HUES64 (cell line): ENCODE measurements at regions not wholly inside any gene's neighbourhood (a gene's known extent, or its start where the extent isn't known, plus 50 kb on each side); places are given as distances from the start of the nearest gene placed in this dataset.

Experiments used
- H3K27ac ChIP-seq: 2 replicates; pipeline ENCODE4 v1.7.0; 2013; ENCODE audit warnings: low read depth, low read length, inconsistent platforms
- H3K27me3 ChIP-seq: 2 replicates; pipeline ENCODE4 v1.6.1; 2013; ENCODE audit warnings: mild to moderate bottlenecking, low read length; ENCODE audit not compliant: insufficient read depth
- H3K36me3 ChIP-seq: 2 replicates; pipeline ENCODE4 v1.6.1; 2013; ENCODE audit warnings: mild to moderate bottlenecking, low read length; ENCODE audit not compliant: insufficient read depth
- H3K4me1 ChIP-seq: 2 replicates; pipeline ENCODE4 v1.6.1; 2013; ENCODE audit warnings: mild to moderate bottlenecking, low read length, moderate library complexity; ENCODE audit not compliant: insufficient read depth
- H3K4me3 ChIP-seq: 2 replicates; pipeline ENCODE4 v1.5.1; 2013; ENCODE audit warnings: mild to moderate bottlenecking, low read length, moderate library complexity
- H3K9ac ChIP-seq: 2 replicates; pipeline ENCODE4 v1.6.1; 2013; ENCODE audit warnings: mild to moderate bottlenecking, low read depth, low read length
- H3K9me3 ChIP-seq: 2 replicates; pipeline ENCODE4 v1.6.1; 2013; ENCODE audit warnings: low read depth, low read length; ENCODE audit not compliant: insufficient read depth
- WGBS: fragments of 150-250, 120-280 bp; methylation state at CpG from one replicate; pipeline ENCODE4 v1.1.7; 2013; ENCODE audit warnings: missing lambda C conversion rate; 5-methylcytosine and 5-hydroxymethylcytosine counted together

DNA sequence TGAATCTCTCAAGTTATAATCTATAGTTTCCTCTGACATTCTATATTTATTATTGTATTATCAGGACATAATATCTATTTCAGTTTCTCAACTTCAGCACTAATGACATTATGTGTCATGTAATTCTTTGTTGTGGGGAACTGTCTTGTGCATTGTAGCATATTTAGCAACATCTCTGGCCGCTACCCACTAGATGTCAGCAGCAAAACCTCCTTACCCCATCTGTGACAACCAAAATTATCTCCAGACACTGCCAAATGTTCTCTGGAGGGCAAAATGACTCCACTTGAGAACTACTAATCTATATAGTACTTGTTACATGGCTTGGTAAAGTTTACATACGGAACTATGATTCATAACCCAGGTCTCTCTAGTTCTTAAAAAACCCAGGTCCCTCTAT is 110.2 kb downstream of the RASSF9 start:
- H3K36me3 ChIP-seq, result no peaks in the 10 kb centered on the region
- H3K27me3 ChIP-seq, result no peaks in the 10 kb centered on the region
- H3K4me1 ChIP-seq, result no peaks in the 10 kb centered on the region
- H3K4me3 ChIP-seq, result no peak overlapping the region
- no peak overlapping the region for H3K9ac ChIP-seq
- no peaks in the 10 kb centered on the region for H3K9me3 ChIP-seq
- 94% methylated on average over 2 of the region's 2 CpGs for WGBS
- no peak overlapping the region for H3K27ac ChIP-seq

GRCh38 chr12:85733221-85733840 is 102.9 kb downstream of the RASSF9 start:
- Histone ChIP-seq H3K27ac (no peak overlapping the region), H3K9me3 (no peaks in the 10 kb centered on the region), H3K9ac (no peak overlapping the region), H3K27me3 (no peaks in the 10 kb centered on the region), H3K4me1 (no peaks in the 10 kb centered on the region), H3K36me3 (no peaks in the 10 kb centered on the region), H3K4me3 (no peak overlapping the region)
- WGBS, result 93% methylated on average over 5 of the region's 5 CpGs

GRCh38 chr12:85733984-85734383 is 102.2 kb downstream of the RASSF9 start:
- Histone ChIP-seq H3K9me3 (no peaks in the 10 kb centered on the region), H3K27ac (no peak overlapping the region), H3K36me3 (no peaks in the 10 kb centered on the region), H3K9ac (no peak overlapping the region), H3K4me3 (no peak overlapping the region), H3K4me1 (no peaks in the 10 kb centered on the region), H3K27me3 (no peaks in the 10 kb centered on the region)
- 100% methylated on average over 1 of the region's 1 CpG for WGBS

DNA sequence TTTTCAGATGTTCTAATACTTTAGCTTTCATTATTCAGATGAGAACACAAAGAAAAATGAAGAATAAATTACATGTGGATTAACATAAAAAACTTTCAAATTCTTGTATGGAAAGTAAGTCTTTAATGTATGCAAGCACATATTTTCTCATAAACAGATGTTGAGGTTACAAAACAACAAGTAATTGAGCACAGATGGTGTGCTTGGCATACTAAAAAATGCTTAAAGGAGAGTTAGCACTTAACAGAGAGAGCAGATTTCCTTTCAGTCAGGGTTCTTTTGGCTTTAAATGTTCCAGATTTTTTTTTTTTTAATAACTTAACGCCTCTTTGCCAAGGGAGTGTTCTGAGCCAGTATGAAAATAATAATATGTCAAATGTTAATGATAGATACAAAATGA is 96.0 kb downstream of the RASSF9 start:
- no peak overlapping the region for H3K9ac ChIP-seq
- WGBS, result no CpG with 5 or more reads among the region's 1 CpG
- H3K4me3 ChIP-seq, result no peak overlapping the region
- no peaks in the 10 kb centered on the region for H3K36me3 ChIP-seq
- no peak overlapping the region for H3K27ac ChIP-seq
- H3K4me1 ChIP-seq, result no peaks in the 10 kb centered on the region
- H3K9me3 ChIP-seq, result no peaks in the 10 kb centered on the region
- H3K27me3 ChIP-seq, result no peaks in the 10 kb centered on the region

DNA sequence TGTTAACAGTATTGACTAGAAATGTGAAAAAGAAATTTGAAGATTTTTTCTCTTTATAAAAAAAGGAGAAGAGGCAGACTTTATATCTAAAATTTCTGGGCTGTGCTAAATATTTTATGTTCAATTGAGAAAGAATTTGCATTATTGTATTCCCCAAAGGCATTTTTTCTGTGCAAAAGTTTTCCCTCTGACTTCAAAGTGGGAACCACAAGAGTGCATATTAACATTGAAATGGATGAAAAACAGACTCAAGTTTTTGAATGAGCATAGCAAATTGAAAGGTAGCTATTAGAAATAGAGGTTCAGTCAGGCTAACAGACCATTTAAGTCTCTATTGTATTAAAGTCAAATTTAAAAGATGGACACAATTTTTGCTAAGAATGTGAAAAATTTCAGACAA is 95.2 kb downstream of the RASSF9 start:
- Histone ChIP-seq H3K4me1 (no peaks in the 10 kb centered on the region), H3K27ac (no peak overlapping the region), H3K4me3 (no peak overlapping the region), H3K27me3 (no peaks in the 10 kb centered on the region), H3K36me3 (no peaks in the 10 kb centered on the region), H3K9me3 (no peaks in the 10 kb centered on the region), H3K9ac (no peak overlapping the region)

- Histone ChIP-seq H3K27ac (no peak overlapping the region), H3K4me1 (no peaks in the 10 kb centered on the region), H3K36me3 (no peaks in the 10 kb centered on the region), H3K4me3 (no peak overlapping the region), H3K9me3 (no peaks in the 10 kb centered on the region), H3K27me3 (no peaks in the 10 kb centered on the region), H3K9ac (no peak overlapping the region)
- WGBS, result 65% methylated on average over 2 of the region's 3 CpGs
These were observed 88.2 kb downstream of the RASSF9 start for GRCh38 chr12:85747941-85748495.
